HG03571 (cell line): ENCODE measurements at regions not wholly inside any gene's neighbourhood (a gene's known extent, or its start where the extent isn't known, plus 50 kb on each side); places are given as distances from the start of the nearest gene placed in this dataset.

Experiments
- ATAC-seq: cut with Tn5 transposase; IDR thresholded peaks from one replicate; pipeline ENCODE4 v1.9.1; 2021; ENCODE audit not compliant: unreplicated experiment

DNA sequence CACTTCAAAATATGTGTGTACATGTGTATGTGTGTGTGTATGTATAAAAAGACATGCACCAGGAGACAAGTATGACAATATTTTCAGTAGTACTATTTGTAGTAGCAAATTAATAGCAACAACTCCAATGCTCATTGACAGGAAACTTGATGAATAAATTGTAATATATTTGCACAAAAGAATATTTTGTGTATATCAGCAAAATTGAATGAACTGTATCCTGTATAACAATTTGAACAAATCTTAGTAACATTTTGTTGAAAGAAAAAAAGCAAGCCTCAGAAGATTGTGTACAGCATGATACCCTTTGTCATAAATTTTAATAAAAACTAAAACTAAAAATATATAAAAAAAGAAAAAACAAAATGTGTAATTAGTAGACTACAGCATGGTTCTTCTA lies 1367.3 kb upstream of the TMEFF2 start:
- ATAC-seq = no peak

DNA sequence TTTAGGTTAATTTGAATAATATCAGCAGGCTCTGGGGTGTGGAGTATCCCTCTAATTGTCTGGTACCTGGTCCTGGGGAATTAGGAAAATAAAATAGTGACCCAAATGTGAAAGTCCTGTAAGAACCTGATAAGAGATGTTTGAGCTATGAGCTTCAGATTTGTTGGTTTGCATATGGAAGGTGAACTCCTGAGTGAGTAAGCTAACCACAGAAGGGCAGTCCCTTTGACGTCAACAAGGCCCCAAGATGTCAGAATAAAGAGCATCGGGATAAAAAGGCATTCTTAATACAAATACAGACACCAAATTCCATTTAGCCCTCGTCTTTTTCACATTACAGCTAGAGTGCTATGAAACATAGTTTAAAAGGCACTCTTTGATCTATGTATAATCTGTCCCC lies 1366.3 kb upstream of the TMEFF2 start:
- ATAC-seq = no peak

DNA sequence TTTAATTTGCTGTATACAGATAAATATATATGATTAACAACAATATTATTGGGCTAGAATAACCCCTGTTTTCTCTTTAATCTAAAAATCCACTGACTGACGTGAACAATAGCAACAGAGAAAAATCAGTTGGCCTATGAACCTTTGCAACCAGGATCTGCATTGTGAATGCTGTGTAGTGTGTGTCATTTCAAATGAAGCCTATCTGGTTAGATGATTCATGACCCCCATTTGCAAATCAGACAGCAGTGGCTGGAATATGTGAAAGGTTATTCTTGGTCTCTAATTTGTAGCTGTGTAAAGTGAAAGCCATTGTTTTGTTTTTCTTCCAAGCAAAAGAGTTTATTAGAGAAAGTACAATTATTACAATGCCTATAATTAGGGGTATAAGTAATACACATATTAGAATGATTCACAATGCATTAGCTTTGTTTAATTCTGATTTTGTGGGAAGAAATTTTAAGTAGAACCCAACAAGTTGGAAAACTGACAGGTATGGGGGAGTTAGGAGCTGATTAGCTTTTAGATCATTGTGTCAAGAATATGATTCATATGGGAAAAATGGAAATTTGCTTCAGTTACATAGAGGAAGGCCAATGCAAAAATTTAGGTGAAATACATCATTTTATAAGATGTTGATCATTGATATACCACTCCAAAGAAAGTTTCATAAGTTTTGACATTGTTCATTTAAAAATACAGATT lies 1362.2 kb upstream of the TMEFF2 start:
- no peak for ATAC-seq

DNA sequence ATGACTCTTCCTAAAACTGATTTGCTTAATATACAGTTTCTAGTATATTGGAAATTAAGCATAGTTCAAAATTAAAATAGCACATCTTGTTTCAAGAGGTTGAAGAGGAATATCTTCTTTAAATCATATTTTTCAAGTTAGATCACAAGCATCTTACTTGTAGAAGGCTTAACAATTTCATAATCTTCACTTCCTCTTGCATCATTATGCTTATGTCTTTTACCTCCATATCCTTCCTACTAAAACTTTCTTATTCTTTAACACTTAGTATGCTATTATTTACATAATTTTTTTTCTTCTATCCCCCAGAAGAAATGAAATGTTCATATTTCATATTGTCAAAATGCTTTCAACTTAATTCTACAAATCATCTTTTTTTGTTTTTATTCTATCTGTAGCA lies 1354.9 kb upstream of the TMEFF2 start:
- no peak for ATAC-seq

DNA sequence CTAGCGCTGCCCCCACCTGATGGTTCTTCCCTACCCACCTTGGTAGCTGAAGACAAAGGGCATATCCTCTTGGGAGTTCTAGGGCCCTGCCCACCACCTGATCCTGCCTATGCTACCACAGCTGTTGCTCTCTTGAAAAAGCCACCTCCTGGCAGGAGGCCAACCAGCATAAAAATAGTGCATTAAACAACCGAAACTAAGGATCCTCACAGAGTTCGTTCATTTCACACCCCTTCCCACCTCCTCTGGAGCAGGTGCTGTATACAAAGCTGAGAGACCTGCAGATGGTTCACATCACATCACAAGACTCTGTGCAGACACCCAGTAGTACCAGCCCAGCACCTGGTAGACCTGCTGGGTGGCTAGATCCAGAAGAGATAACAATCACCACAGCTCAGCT lies 1348.0 kb upstream of the TMEFF2 start:
- ATAC-seq = no peak

GRCh38 chr2:193539188-193539587 lies 1344.5 kb upstream of the TMEFF2 start:
- ATAC-seq = peak; percentile 89

GRCh38 chr2:193538061-193538460 lies 1343.3 kb upstream of the TMEFF2 start:
- ATAC-seq = no peak

DNA sequence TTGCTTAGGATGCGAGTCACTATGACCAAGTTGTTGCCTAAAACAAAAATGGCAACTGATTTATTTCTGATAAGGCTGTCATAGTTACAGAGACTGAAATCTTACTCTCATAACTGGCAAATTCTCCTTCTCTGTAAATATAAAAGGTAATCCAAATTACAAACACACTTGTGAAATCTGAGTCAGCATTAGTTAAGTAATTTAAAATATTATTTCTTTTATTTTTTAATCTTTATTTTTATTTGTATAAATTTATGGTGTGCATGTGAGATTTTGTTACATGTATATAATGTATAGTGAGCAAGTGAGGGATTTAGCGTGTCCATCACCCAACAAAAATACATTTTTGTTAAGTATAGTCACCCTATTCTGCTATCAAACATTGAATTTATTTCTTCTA lies 1342.8 kb upstream of the TMEFF2 start:
- no peak for ATAC-seq

- no peak for ATAC-seq
Observed at GRCh38 chr2:193528458-193528857, 1333.7 kb upstream of the TMEFF2 start.

DNA sequence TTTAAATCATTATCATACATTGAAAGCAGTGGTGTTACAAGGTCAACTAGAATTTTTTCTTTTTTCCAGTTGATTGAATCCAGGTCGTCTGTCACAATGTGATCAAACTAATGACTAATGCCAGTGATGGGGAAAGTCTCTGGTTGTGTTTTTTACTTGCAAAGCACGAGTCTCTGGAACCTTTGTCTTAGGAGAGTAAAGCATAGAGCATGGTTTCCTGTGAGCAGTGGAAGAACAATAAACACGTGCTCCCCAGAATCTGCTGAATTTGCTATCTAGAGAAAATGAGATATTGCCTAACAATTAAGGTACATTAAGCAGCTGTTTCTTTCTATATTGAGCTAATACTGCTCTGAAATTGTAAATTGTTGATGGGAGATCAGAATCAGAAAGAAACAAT lies 1332.4 kb upstream of the TMEFF2 start:
- no peak for ATAC-seq

DNA sequence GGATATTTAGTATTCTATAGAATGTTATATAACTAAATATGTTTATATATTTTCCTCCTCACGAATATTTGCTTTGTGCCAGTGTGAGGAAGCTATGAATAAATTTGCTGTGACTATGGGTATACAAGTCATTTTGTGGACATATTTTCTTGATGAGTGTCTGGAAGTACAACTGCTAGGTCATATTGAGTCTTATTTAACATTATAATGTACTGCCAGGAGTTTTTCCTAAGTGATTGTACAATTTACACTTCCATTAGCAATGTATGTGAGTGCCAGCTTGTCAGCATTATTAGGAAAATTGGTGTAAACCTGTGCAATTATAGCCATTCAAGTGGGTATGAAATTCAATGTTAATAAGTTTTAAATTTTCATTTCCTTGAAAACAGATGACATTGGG lies 1328.9 kb upstream of the TMEFF2 start:
- no peak for ATAC-seq

DNA sequence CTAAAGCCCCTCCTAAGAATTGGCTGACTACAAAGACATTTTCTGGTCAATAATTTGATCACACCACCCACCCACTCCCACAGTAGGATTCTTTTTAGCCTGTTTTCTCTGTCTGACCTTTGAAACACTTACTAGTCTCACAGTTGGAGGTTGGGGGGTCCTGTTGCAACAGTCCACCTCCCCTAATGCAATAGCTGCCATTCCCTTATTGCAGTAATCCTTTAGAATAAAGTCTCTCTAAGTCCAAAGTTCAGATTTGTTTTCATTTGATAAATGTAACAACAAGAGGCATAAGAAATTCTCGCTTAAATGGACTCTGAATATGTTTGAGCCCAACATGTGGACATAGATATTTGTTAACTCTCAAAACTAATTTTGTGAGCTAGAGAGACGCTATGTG lies 1326.8 kb upstream of the TMEFF2 start:
- no peak for ATAC-seq

GRCh38 chr2:193520709-193521458 lies 1326.2 kb upstream of the TMEFF2 start:
- no peak for ATAC-seq

DNA sequence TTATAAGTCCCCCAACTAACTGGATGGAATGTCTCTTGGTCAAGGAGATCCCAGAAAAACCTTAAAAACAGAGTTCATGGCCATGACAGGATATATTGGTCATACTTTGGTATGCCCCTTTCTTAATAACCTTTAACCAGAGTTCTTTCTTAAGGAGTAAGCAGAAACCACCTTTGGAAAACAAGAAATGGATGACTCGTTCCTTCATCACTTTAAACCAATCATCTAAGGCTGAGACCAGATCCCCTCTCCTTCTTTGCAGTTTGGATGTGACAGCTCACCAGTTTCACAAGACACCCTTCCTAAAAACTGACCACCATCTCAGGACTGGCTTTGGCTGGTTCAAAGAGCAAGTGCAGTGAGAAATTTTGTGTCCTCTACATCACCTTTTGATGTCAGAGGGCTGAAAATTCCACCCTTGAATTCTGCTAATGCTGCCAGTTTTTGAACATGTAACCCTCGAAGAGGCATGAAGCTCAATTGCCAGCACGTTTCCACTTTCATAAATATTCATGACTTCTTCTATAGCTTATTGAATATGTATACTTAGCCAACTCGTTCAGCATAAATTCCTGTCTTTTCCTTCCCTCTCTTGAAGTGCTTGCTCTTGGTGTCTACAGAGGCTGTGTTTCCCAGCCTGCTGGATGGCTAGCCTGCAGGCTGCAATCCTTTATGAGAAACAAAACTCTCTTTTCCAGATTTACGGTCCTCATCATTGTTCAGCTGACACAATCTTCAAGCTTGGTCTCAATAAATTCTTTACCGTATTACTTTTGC lies 1323.5 kb upstream of the TMEFF2 start:
- ATAC-seq = no peak

DNA sequence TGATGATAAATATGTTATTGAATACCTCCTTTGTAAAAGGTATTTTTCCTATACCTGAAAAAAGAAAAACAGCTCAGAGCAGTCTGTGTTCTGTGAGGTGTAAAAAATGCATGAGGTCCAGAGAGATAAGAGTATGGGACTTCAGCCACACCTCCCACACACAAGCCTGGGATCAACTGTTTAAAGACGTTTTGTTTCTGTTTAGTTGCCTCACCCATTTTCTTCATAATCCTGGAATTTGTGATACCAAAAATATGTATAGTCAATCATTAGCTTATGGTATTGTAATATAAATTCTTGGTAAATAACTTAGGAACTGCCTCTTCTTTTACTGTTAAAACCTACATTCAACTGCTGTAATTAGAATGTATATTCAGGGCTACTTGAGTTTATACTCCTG lies 1322.9 kb upstream of the TMEFF2 start:
- ATAC-seq = no peak

- ATAC-seq = no peak
Observed at GRCh38 chr2:193506035-193506434, 1311.3 kb upstream of the TMEFF2 start.

DNA sequence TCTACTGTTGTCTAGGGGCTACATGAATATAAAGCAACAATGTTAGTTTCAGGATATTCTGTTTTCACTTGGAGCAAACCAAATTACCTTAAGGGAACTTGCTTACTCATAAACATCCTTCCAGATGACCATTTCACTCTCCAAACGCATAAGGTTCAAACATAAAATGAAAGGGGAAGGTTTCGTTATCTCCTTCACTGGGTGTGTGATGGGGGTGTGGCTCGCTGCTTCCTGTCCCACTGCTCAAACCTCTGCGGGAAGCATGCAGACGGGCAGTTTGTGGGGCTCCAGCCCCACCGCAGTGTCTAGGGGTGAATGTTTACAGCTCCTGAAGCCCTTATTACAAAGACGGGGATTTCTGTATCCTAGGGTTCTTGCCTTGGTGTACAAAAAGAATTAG lies 1310.9 kb upstream of the TMEFF2 start:
- ATAC-seq = no peak

DNA sequence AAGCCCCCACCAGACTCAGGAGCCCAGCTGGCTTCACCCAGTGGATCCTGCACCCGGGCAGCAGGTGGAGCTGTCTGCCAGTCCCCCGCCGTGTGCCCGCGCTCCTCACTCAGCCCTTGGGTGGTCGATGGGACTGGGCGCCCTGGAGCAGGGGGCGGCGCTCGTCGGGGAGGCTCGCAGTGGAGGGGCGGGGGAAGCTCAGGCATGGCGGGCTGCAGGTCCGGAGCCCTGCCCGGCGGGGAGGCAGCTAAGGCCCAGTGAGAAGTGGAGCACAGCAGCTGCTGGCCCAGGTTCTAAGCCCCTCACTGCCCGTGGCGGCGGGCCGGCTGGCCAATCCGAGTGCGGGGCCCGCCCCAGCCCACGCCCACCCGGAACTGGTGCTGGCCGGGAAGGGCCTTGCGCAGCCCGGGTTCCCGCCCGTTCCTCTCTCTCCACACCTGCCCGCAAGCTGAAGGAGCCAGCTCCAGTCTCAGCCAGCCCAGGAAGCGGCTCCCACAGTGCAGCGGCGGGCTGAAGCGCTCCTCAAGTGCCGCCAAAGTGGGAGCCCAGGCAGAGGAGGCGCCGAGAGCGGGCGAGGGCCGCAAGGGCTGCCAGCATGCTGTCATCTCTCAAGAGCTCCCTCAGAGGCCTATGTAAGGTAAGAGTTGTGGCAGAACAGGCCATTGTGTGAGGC lies 1307.8 kb upstream of the TMEFF2 start:
- no peak for ATAC-seq

DNA sequence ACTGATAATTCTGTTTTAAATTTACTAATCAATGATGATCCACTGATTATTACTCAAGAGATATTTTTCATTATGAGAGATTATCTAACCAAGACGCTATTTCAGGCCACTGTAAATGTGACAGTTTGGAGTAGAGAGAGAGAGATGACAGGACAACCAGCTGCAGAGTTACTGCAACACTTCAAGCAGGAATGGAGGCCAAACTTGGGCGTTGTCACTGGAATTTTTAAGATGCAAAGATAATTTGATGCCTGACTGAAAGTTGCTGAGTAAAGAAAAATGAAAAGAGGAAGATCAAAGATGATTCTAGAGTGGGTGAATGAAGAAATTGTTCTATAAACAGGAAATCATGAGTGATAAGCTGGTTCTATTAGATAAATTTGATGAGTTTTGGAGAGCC lies 1302.1 kb upstream of the TMEFF2 start:
- no peak for ATAC-seq

GRCh38 chr2:193482557-193482956 lies 1287.8 kb upstream of the TMEFF2 start:
- no peak for ATAC-seq

DNA sequence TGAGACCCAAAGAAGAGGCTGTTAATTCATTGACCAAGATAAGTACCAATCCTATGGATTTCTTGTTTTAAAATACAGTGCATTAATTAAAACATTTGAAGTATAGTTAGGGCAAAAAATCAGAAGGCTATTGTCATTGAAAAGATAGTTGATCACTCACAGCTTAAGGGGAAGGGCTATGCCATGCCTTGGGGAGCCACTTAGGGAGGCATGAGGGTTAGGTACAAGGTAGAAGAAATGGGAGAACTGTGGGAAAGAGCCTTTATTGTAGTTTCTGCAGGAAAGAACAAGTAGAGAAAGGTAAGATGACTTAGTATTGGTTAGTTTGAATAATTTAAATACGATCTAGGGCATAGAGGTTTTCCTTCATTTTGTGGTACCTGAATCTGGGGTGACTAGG lies 1285.5 kb upstream of the TMEFF2 start:
- no peak for ATAC-seq
